ENCODE measurements at regions not wholly inside any gene's neighbourhood (a gene's known extent, or its start where the extent isn't known, plus 50 kb on each side); places are given as distances from the start of the nearest gene placed in this dataset.

GRCh38 chr9:92223758-92224157, 69.7 kb downstream of the IARS1 start:
- TF ChIP-seq CTCF (IDR thresholded peaks at IDR 0.05) (no peak), SIN3A (IDR thresholded peaks at IDR 0.05; ENCODE audit: borderline replicate concordance, insufficient read depth, low read depth, low read length) (no peak), POLR2AphosphoS5 (IDR thresholded peaks at IDR 0.05; ENCODE audit: low read depth, low read length) (no peak), TCF7L2 (IDR thresholded peaks at IDR 0.05; ENCODE audit: low read depth, low read length) (no peak)
